NCI-H226 (cell line): ENCODE measurements at regions not wholly inside any gene's neighbourhood (a gene's known extent, or its start where the extent isn't known, plus 50 kb on each side); places are given as distances from the start of the nearest gene placed in this dataset.
"Not testable (repeated sequence)": the region's sequence is repeated elsewhere in the genome, so short reads cannot be mapped to it uniquely, and the experiment has no call there.

Experiments
- DNase-seq: peaks from one replicate; pipeline ENCODE4 v3.0.0-alpha.2; 2015

DNA sequence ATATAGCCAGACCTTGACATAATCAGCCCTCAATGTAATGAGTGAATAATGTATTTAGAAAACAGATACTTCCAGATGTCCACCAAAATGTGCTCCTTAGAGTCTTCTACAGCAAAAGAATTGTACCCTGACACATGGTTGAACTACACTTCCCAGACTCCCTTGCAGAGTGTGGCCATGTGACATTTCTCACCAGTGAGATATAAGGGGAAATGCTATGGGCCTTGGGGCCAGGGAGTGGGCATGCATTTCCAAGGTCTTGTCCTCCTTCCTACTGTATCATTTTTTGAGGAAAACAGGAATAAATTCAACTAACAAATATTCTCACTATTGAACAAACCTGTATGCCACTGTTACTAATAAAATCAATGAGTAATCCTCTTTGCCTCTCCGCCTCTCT is 211.4 kb upstream of the SMLR1 start:
- no peak for DNase-seq

DNA sequence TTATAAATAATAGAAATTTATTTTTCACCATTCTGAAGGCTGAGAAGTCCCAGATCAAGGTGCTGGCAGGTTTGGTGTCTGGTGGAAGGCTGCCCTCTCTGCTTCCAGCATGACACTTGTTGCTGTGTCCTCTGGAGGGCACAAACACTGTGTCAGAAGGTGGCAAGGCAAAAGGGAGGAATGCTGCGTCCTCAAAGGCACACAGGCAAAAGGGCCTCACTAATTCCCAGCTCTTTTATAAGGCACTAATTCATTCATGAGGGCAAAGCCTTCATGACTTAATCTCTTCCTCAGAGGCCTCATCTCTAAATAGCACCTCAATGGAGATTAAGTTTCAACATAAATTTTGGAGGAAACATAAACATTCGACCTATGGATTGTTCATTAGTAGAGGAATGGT is 209.5 kb upstream of the SMLR1 start:
- no peak for DNase-seq

DNA sequence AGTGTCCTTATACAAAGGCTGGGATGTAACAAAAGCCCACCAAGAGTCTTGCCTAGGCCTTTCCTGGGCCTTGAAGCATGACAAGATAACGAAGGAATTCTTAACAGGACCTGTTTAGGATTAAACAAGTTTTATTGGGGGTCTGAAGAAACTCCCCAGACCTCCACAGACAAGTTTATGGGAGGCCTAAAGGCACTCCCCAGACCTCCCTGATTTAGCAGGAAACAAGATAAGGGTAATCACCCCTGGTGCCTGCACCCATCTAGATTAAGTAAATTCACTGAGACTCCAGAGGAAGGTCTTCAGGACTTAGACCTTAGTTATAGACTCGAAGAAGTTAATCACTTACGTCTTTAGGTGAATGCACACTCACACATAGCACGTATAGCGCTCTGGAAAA is 208.4 kb upstream of the SMLR1 start:
- DNase-seq, result not testable (repeated sequence)

DNA sequence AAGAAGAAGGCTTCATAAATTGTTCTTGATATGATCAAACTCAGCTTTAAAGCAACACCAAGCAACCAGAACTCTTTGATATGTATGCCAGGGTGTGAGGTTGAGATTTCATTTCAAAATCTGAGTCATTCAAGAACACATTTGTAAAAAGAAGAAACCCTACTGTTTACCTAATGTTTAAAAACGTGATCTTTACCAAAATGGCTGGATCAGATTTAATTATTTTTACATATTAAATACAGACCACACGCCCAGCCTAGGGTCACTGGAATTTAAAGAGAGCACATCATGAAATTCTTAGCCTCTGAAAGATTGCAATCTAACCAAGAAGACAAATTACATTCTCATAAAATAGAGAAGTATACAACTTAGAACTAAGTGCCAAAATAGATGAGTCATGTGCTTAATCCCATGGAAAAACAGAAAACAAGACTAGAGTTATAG is 206.8 kb upstream of the SMLR1 start:
- peak; percentile 45 for DNase-seq

DNA sequence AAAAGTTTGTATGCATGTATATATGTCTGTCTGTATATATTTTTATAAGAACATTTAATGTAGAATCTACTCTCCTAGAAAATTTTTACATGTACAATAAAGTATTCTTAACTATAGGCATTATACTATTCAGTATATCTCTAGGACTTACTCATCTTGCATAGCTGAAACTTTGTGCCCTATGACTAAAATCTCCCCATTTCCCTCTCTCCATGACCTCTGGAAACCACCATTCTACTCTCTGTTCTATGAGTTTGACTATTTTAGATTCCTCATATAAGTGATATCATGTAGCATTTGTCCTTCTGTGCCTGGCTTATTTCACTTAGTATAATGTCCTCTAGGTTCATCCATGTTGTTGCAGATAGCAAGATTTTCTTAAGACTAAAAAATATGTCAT is 205.1 kb upstream of the SMLR1 start:
- no peak for DNase-seq

DNA sequence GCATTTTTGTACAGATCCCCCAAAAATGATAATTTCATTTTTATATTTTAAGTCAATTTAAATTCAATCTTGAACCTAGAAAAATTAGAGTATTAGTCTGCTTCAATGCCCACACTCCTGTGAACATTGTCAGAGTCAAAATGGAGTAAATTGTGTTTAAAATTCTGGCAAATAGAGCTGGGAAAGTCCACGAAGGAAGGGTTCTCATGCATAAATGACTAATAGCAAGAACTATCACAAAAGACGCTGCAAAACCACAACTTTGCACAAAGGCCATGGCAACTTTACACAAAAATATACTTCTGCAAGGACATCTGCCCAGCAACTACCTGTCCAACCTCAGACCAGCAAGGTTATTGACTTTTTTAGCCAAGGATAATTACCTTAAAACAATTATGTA is 203.2 kb upstream of the SMLR1 start:
- DNase-seq, result no peak

DNA sequence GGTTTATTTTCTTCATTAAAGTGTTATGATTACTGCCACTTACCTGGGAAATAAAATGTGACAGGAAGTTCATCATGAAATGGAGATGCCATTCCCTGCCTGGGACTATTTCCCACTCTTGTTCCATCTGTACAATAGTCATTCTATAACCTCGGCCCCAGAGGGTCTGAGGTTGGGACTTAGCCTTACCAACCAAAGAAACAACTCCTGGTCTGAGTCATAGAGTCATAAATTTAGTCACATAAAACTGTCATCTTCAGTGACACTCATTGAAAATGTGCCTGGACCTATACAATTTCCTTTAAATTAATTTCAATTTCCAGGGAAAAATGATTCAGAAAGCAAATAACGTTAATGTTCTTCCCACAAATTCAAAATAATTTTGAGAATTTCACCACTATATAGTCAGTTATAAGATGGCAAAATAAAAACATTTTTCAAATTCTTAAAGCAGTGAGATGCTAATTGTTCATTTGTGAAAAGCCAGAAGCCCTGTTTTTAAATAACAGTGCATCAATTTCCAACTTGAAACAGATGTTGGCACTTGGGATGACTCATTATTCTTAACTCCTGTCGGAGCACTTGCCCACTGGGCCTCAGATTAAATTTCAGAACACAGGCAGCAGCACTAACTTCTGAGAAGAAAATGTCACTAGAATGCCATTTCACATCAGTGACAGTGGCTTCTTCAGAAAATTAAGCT is 201.2 kb upstream of the SMLR1 start:
- no peak for DNase-seq

DNA sequence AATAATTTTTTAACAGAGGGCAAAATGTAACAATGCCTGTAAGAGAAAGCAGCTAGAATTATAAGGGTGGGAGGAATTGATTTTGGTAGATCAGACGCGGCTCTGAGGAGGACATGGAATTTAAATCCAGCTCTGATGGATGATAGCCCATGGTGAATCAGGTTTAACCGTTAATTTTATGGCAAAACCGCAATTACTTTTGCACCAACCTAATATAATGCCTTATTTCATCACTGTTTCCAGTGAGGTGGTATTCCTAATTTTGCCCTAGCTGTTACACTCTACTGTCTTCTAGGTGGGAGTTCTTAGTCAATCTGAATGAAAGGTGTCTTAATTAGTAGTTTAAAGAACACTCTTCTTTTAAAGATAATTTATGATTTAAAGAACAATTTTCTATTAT is 198.3 kb upstream of the SMLR1 start:
- no peak for DNase-seq

DNA sequence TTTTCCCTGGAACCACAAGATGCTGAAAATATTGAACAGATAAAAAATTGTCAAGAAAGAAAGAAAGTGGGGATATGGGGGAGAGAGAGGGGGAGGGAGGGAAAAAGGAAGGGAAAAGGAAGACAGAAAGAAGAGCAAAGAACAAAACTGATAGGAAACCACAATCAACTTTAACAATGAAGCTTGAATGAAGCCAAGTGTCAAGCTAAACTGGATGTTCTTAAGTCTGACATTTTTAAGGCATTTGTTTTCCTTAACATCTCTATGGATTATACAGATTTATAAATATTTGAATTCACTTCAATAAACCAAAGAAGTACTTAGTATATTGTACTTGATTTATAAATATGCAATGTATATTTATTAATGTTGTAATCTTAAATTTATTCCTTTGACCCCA is 197.6 kb upstream of the SMLR1 start:
- DNase-seq, result no peak

DNA sequence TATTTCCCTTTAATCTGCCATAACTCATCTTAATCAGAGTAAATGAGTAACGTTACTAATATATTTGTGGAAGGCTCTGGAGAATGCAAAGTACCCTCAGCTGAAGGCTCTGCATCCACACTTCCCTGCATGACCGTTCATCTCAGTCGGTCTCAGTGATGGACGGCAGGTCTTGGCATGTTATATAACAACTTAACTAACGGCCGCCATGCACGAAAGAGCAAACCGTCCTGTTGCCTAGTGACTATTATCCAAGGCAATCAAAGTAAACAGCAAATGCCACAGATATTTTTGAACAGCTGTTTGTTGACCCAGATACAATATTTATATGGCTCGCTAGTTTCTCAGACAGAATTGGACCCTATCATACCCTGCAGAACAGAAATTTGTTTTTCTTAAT is 194.9 kb upstream of the SMLR1 start:
- no peak for DNase-seq

DNA sequence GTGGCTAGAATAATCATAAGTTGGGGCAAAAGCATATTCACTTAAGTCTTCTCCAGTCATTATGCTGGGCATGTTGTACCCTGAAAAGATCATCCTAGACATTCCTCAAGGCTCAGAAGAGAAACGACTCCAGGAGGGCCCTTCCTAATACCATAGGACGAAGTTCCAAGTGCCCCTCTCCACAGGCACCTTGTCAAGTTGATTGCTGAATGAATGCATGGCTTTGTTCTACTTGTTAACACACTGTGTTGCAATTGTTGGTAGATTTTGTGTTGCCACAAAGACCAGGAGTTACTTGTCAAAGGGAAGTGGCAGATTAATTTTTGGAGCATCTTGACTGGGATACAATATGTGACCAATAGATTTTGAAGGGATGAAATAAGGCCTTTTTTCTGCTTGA is 194.3 kb upstream of the SMLR1 start:
- DNase-seq, result no peak

DNA sequence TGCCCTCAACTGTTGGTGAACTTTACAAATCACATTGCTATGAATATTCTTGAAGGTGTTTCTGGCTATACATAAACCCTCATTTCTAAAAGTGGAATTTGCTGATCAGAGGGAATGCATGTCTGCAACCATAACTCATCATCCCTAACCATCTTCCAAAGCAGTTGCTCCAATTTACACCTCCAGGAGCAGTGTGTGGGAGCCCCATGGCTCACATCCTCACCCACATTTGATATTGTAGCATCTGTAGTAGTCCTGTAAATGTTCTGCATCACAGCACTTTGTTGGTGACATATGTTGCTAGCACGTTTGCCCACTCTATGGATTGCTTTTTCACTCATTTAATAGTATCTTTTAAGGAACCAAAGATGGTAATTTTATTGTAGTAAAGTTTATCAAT is 183.8 kb upstream of the SMLR1 start:
- no peak for DNase-seq

DNA sequence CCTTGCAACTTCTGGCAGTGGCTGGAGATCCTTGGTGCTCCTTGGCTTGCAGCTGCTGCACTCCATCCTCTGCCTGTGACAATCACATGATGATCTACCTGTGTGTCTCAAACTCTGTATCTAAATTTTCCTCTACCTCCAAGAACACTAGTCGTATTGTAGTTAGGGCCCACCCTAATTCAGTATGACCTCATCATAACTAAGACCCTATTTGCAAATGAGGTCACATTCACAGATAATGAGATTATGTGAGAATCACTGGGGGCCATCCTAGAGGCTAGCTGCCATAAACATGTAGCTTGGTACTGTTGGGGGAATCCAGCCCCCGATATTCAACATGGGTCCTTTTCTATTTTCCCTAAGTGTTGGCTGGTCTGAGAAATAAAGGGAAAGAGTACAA is 183.0 kb upstream of the SMLR1 start:
- no peak for DNase-seq

DNA sequence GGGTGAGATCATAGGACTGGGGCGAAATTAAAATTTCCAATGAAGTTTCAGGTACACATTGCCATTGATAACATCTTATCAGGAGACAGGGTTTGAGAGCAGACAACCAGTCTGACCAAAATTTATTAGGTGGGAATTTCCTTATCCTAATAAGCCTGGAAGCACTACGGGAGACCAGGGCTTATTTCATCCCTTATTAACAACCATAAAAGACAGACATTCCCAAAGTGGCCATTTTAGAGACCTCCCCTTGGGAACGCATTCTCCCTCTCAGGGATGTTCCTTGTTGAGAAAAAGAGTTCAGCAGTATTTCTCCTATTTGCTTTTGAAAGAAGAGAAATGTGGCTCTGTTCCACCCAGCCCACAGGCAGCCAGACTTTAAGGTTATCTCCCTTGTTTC is 182.4 kb upstream of the SMLR1 start:
- not testable (repeated sequence) for DNase-seq

DNA sequence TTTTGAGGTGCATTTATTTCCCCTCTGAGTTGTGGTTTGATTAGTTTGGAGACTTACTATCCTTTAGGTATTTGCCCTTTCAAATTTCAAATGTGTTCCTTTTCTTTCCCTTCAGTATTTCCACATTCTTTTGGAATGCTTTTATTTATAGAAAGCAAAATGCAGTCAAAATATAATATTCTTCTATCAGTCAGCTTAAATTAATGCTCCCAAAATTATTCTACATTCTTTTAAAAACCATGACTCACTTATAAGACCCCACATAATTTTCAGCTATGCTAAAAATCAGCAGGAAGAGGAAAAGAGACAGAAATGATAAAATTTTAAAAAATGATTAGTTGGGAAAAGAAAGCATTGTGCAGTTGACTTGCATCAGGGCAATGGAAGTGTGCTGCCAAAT is 180.0 kb upstream of the SMLR1 start:
- DNase-seq, result no peak

DNA sequence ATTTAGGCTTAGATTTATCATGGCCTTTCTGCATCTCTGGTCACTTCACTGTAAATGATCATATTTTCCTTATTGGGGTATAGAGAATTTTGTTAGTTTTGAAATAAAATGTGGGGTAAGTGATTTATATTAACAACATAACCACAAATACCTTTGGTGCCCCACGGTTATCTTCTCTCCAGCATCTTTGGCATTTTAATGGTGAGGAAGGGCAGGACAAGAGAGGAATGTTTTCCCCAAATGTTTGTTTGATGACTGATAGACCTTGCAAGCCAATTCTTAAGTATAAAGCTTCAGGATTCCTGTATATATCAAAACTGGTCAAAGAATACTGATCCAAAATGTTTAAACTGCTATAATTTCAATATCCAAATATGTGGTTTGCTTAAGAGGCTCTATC is 171.6 kb upstream of the SMLR1 start:
- DNase-seq, result peak; percentile 21

DNA sequence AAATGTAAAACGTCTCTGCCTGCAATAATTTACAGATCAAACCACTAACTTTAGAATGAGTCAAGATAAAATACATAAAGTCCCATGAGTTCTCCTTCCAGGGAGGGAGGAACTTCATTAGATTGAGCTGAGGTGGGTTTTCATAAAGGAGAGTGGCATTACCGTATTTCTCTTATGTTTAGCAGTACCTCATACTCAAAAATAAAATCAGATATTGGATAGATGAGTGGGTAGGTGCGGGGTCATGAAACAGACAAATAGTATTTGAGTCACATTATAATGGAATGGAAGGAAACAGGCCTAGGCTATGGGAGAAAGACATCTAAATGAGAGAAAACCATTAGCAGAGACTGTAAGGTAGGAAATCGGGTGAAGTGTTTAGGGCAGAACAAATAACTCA is 166.1 kb upstream of the SMLR1 start:
- DNase-seq, result no peak

DNA sequence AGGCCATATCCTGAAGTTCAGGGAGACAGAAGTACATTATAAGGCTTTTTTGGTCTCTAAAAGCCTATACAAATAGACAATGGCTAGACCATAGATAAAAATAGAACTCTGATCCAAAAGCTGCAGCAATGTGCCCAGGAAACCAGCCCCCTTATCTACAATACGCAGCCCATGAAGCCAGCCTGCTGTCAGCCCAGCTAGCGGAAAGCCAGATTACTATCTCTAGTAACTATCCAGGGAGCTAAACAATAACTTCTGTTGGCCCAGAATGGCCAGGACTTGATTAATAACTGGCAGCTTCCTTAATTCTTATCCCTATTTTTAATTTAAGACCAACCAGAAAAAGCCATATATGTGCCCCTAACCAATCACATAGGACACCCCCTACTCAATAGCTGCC is 160.4 kb upstream of the SMLR1 start:
- DNase-seq, result no peak

DNA sequence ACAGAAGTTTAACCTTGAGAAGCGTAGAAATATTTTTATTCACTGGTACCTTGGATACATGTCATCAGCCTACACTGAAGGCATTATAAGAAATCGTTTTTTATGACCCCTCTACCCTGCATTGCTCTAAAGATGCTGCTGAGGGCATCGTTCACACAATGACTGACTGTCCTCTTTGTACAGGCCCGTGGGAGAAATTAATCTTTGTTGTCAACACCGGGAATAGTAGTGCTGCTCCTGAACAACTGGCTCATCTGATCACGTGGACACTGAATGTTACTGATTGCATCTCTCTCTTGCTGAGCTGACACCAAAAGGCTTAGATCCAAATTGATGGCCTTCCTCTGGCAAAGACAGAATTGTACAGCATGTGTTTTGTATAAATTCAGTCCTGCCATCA is 157.1 kb upstream of the SMLR1 start:
- DNase-seq, result no peak

DNA sequence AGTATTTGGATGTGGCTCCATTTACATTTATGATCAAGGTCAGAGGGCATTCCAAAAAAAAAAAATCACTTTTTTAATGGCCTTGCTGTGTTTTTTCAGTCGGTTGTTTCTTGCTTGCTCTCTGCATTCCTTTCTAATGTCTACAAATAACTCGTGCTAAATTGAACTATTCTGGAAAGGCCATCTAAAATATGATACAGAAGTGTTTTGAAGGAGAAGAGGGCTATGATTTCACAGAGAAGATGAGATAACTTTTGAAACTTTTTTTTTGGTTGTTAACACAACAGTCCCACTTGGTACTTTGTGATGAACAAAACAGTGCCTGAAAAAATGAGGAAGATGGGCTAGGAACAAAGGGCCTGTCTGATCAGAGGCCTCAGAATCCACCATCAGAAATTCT is 156.1 kb upstream of the SMLR1 start:
- DNase-seq, result no peak

DNA sequence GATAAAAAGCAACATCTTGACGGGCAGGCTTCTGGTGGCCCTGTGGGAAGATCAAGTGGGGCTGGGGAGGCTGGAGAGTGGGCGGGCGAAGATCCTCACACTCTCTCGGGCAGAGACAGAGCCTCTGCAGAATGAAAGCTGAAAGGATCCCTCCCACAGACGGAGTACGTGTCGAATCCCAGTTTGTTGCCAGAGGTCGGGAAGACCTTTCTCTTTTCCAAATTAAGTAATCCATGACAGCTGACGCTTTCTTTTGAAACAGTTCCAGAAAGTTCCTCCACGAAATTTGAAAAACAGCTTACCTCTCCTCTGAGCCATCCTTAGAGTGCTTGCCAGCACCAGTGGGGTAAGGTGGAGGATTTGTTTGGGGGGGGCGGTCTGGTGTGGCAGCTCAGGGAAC is 155.6 kb upstream of the SMLR1 start:
- DNase-seq, result no peak

DNA sequence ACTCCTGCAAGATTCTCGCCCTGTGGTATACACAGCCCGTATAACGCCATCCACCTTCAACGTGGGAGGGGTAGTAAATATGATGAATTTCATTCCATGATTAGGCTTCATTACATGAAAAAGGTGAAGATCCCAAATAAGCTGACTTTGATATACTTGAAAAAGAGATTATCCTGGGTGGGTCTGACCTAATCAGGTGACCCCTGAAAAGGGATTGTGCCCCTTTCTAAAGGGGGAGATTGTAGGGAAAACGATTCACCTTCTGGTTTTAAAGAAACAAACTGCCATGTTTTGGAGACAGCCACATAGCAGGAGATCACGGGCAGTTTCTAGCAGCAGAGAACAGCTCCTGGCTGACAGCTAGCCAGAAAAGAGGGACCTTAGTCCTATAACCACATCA is 155.1 kb upstream of the SMLR1 start:
- DNase-seq, result no peak

DNA sequence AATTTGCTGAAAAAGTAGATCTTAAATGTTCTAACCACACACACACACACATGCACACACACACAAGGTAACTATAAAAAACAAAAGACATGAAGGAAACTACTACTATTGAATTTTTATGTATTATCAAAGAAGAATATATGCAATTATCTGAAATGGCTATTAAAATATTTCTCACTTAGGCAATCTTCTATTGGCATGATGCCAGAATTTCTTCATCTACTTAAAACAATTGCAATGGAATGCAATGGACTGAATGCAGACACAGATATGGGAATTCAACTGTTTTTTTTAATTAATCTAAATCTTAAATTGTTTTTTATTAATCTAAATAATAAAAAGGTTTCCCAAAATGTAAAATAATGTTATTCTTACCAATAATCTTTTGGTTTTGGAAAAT is 152.6 kb upstream of the SMLR1 start:
- no peak for DNase-seq

DNA sequence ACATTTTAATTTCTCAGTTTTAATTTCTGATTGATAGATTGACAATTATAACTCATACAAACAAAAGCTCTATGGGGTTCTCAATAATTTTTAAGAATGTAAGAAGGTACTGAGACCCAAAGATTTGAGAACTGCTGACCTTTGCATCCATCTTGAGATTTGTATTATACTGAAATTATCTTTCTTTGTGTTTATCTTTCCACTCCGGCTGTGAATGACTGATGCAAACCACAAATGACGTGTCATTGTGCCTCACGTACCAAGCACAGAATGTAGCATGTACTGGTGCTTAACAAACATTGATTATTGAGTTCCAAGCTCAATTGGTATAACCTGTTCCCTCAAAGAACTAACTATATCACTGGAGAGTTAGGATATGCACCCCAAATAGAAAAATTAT is 152.1 kb upstream of the SMLR1 start:
- DNase-seq, result peak; percentile 72

DNA sequence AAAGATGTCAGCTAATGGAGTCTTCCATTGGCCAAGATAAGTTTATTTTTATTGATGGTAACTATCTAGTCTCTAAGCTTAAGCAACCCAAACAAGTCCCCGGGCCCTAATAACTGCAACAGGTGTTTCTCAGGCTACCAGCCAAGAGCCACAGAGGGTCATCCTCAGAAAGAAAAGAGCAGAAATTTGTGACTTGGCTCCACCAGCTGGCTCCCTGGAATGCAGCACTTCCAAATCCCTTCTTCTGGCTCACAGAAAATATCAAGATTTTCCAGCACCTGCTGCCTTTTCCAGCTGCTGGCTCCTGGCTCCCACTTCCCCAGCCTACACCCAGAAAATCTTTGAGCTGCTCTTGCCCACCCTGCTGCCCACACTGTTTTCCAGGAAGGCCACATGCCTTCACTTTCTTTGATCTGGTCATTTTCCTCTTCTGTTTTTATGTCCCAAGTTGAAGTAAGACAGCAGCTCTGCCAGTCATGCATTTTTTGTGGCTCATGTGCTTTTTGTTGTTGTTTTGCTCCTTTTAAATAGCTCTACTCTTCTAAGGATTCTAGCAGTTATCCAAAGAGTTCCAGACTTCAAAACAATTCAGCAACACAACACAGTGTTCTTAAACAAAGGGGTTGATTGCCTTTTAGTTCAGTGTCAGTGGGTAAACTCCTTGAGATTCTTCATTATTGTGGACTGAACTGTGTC is 151.0 kb upstream of the SMLR1 start:
- no peak for DNase-seq
